HepG2 (cell line): ENCODE measurements at regions not wholly inside any gene's neighbourhood (a gene's known extent, or its start where the extent isn't known, plus 50 kb on each side); places are given as distances from the start of the nearest gene placed in this dataset.
A peak's percentile ranks its signal among the peaks of the same experiment; 100 is the strongest.

ENCODE experiments used
- BORCS8-MEF2B ChIP-seq: sonication (generic); formaldehyde crosslinking; IDR thresholded peaks from 2 replicates; pipeline ENCODE4 v1.8.0; 2022; ENCODE audit warnings: mild to moderate bottlenecking, missing genetic modification reagents
- CAMTA2 ChIP-seq: sonication (generic); formaldehyde crosslinking; IDR thresholded peaks from 2 replicates; pipeline ENCODE4 v1.4.0; 2020; ENCODE audit warnings: mild to moderate bottlenecking, missing genetic modification reagents, borderline replicate concordance
- CBX2 ChIP-seq, 2 experiments: fragments of 200-600 bp in 1 of 2; sonication (generic); formaldehyde crosslinking in 1 of 2; IDR thresholded peaks; 2 replicates each; pipeline versions ENCODE4 v1.7.0 to v1.8.1; 2018 to 2022; ENCODE audit warnings: low read depth in 2 of 2, low read length in 1 of 2, mild to moderate bottlenecking in 1 of 2, missing genetic modification reagents in 1 of 2
- CHCHD3 ChIP-seq: sonication (generic); formaldehyde crosslinking; IDR thresholded peaks from 2 replicates; pipeline ENCODE4 v1.8.0; 2022; ENCODE audit warnings: mild to moderate bottlenecking, missing genetic modification reagents, moderate library complexity
- EED ChIP-seq: sonication (generic); formaldehyde crosslinking; IDR thresholded peaks from 2 replicates; pipeline ENCODE4 v1.5.0; 2020; ENCODE audit warnings: mild to moderate bottlenecking, missing genetic modification reagents
- ELF3 ChIP-seq: IDR thresholded peaks from 2 replicates; pipeline ENCODE4 v1.6.1; 2016; ENCODE audit warnings: missing genetic modification reagents, missing compliant biosample characterization
- ERF ChIP-seq: IDR thresholded peaks from 2 replicates; pipeline ENCODE4 v1.6.1; 2018; ENCODE audit warnings: missing biosample characterization, missing genetic modification reagents
- GZF1 ChIP-seq: sonication (generic); formaldehyde crosslinking; IDR thresholded peaks from 2 replicates; pipeline ENCODE4 v1.5.1; 2020; ENCODE audit warnings: mild to moderate bottlenecking, missing genetic modification reagents
- KAT7 ChIP-seq: IDR thresholded peaks from 2 replicates; pipeline ENCODE4 v1.6.1; 2018; ENCODE audit warnings: borderline replicate concordance, missing compliant biosample characterization
- KMT2A ChIP-seq: sonication (generic); formaldehyde crosslinking; IDR thresholded peaks from 2 replicates; pipeline ENCODE4 v1.4.0; 2020; ENCODE audit warnings: missing genetic modification reagents
- NFATC3 ChIP-seq: sonication (generic); formaldehyde crosslinking; IDR thresholded peaks from 2 replicates; pipeline ENCODE4 v1.5.1; 2020; ENCODE audit warnings: mild to moderate bottlenecking, missing genetic modification reagents
- PRDM10 ChIP-seq: sonication (generic); formaldehyde crosslinking; IDR thresholded peaks from 2 replicates; pipeline ENCODE4 v1.4.0; 2020; ENCODE audit warnings: low read depth, missing genetic modification reagents
- RARA ChIP-seq: IDR thresholded peaks from 2 replicates; pipeline ENCODE4 v1.6.1; 2016; ENCODE audit warnings: missing genetic modification reagents, missing compliant biosample characterization
- REL ChIP-seq: sonication (generic); formaldehyde crosslinking; conservative IDR thresholded peaks from 2 replicates; pipeline ENCODE4 v1.8.0; 2022; ENCODE audit warnings: mild to moderate bottlenecking, missing genetic modification reagents, moderate library complexity
- REXO4 ChIP-seq: sonication (generic); formaldehyde crosslinking; IDR thresholded peaks from 2 replicates; pipeline ENCODE4 v1.8.0; 2022; ENCODE audit warnings: missing genetic modification reagents, mild to moderate bottlenecking, borderline replicate concordance
- SSRP1 ChIP-seq: IDR thresholded peaks from 2 replicates; pipeline ENCODE4 v1.6.1; 2016; ENCODE audit warnings: control low read depth
- TBX2 ChIP-seq: sonication (generic); formaldehyde crosslinking; IDR thresholded peaks from 2 replicates; pipeline ENCODE4 v1.5.0; 2020; ENCODE audit warnings: missing genetic modification reagents, mild to moderate bottlenecking, borderline replicate concordance
- ZBTB3 ChIP-seq: sonication (generic); formaldehyde crosslinking; IDR thresholded peaks from 2 replicates; pipeline ENCODE4 v1.4.0; 2020; ENCODE audit warnings: low read depth, mild to moderate bottlenecking, moderate library complexity, missing genetic modification reagents, borderline replicate concordance
- ZNF230 ChIP-seq: sonication (generic); formaldehyde crosslinking; IDR thresholded peaks from 2 replicates; pipeline ENCODE4 v1.4.0; 2020; ENCODE audit warnings: mild to moderate bottlenecking, missing genetic modification reagents
- ZNF34 ChIP-seq: sonication (generic); formaldehyde crosslinking; IDR thresholded peaks from 2 replicates; pipeline ENCODE4 v1.4.0; 2020; ENCODE audit warnings: mild to moderate bottlenecking, missing genetic modification reagents, borderline replicate concordance
- ZNF572 ChIP-seq: sonication (generic); formaldehyde crosslinking; IDR thresholded peaks from 2 replicates; pipeline ENCODE4 v1.5.1; 2020; ENCODE audit warnings: mild to moderate bottlenecking, missing genetic modification reagents
- ZNF605 ChIP-seq: sonication (generic); formaldehyde crosslinking; IDR thresholded peaks from 2 replicates; pipeline ENCODE4 v1.8.0; 2022; ENCODE audit warnings: mild to moderate bottlenecking, missing genetic modification reagents
- ZNF704 ChIP-seq: sonication (generic); formaldehyde crosslinking; IDR thresholded peaks from 2 replicates; pipeline ENCODE4 v1.8.1; 2023; ENCODE audit warnings: mild to moderate bottlenecking, inconsistent platforms, moderate library complexity, missing genetic modification reagents, borderline replicate concordance
- ZNF740 ChIP-seq: sonication (generic); formaldehyde crosslinking; IDR thresholded peaks from 2 replicates; pipeline ENCODE4 v1.4.0; 2020; ENCODE audit warnings: missing genetic modification reagents
- ZNF75D ChIP-seq: sonication (generic); formaldehyde crosslinking; IDR thresholded peaks from 2 replicates; pipeline ENCODE4 v1.8.1; 2023; ENCODE audit warnings: missing genetic modification reagents, mild to moderate bottlenecking, borderline replicate concordance
- ZSCAN31 ChIP-seq: sonication (generic); formaldehyde crosslinking; IDR thresholded peaks from 2 replicates; pipeline ENCODE4 v1.5.0; 2020; ENCODE audit warnings: low read depth, mild to moderate bottlenecking, missing genetic modification reagents
- TF ChIP-seq, protein P1 (sequence below): IDR thresholded peaks from 2 replicates; pipeline ENCODE4 v1.6.1; 2016; ENCODE audit warnings: mild to moderate bottlenecking, missing biosample characterization, missing genetic modification reagents

- TF ChIP-seq ERF (CRISPR knock-in tag) = peak; percentile 67
- peak; percentile 71 for TF ChIP-seq ELF3
- no peak for TF ChIP-seq GZF1 (CRISPR knock-in tag)
- TF ChIP-seq ZNF704 (CRISPR knock-in tag) = no peak
- TF ChIP-seq ZNF34 (CRISPR knock-in tag) = no peak; the same call in 1 of the 2 replicates
- no peak for TF ChIP-seq CHCHD3 (CRISPR knock-in tag)
- no peak for TF ChIP-seq ZNF740 (CRISPR knock-in tag)
- no peak for TF ChIP-seq REXO4 (CRISPR knock-in tag)
- no peak for TF ChIP-seq ZSCAN31
- no peak for TF ChIP-seq CBX2 (IDR thresholded peaks at IDR 0.05; ENCODE audit: low read depth, low read length)
- TF ChIP-seq CBX2 (CRISPR knock-in tag; IDR thresholded peaks at IDR 0.05; ENCODE audit: low read depth) = no peak
- no peak for TF ChIP-seq ZNF75D (CRISPR knock-in tag)
- peak; percentile 57; the same call in 1 of the 2 replicates for TF ChIP-seq KMT2A
- peak; percentile 82 for TF ChIP-seq RARA
- TF ChIP-seq PRDM10 = no peak
- no peak for TF ChIP-seq ZNF230 (CRISPR knock-in tag)
- no peak for TF ChIP-seq KAT7 (CRISPR knock-in tag)
- peak; percentile 64; the same call in 1 of the 2 replicates for TF ChIP-seq BORCS8-MEF2B (CRISPR knock-in tag)
- peak; percentile 97 for TF ChIP-seq TBX2 (CRISPR knock-in tag)
- TF ChIP-seq NFATC3 (CRISPR knock-in tag) = no peak
- no peak for TF ChIP-seq SSRP1 (CRISPR knock-in tag)
- no peak for TF ChIP-seq EED (CRISPR knock-in tag)
- TF ChIP-seq, protein P1, sequence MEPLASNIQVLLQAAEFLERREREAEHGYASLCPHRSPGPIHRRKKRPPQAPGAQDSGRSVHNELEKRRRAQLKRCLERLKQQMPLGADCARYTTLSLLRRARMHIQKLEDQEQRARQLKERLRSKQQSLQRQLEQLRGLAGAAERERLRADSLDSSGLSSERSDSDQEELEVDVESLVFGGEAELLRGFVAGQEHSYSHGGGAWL (CRISPR knock-in tag) = no peak
- no peak for TF ChIP-seq CAMTA2 (CRISPR knock-in tag)
- no peak for TF ChIP-seq ZBTB3 (CRISPR knock-in tag)
- TF ChIP-seq ZNF605 (CRISPR knock-in tag) = peak; percentile 65
- no peak for TF ChIP-seq REL
- TF ChIP-seq ZNF572 (CRISPR knock-in tag) = no peak
Observed at GRCh38 chr15:62886431-62887071, 156.0 kb upstream of the TPM1 start (continued).
